GM21737 (cell line): ENCODE measurements at regions not wholly inside any gene's neighbourhood (a gene's known extent, or its start where the extent isn't known, plus 50 kb on each side); places are given as distances from the start of the nearest gene placed in this dataset.
A peak's percentile ranks its signal among the peaks of the same experiment; 100 is the strongest.

Experiments used
- ATAC-seq: cut with Tn5 transposase; IDR thresholded peaks from one replicate; pipeline ENCODE4 v1.9.1; 2021; ENCODE audit warnings: mild to moderate bottlenecking, moderate library complexity; ENCODE audit not compliant: unreplicated experiment

GRCh38 chr5:74300808-74301389 lies 339.6 kb downstream of the ENC1 start:
- no peak for ATAC-seq

- no peak for ATAC-seq
Measured at GRCh38 chr5:74299833-74300232, 340.7 kb downstream of the ENC1 start.

- ATAC-seq: no peak
Measured at GRCh38 chr5:74296685-74297408, 343.7 kb downstream of the ENC1 start.

GRCh38 chr5:74295676-74296075 lies 344.9 kb downstream of the ENC1 start:
- ATAC-seq: no peak

- no peak for ATAC-seq
Measured at GRCh38 chr5:74295141-74295540, 345.4 kb downstream of the ENC1 start.

- ATAC-seq: peak; percentile 54
Measured at GRCh38 chr5:74294231-74294705, 346.3 kb downstream of the ENC1 start.

- no peak for ATAC-seq
Measured at GRCh38 chr5:74293182-74293581, 347.3 kb downstream of the ENC1 start.

- no peak for ATAC-seq
Measured at GRCh38 chr5:74290634-74291241, 349.8 kb downstream of the ENC1 start.

- ATAC-seq: no peak
Measured at GRCh38 chr5:74289691-74290090, 350.8 kb downstream of the ENC1 start.

GRCh38 chr5:74289238-74289637 lies 351.3 kb downstream of the ENC1 start:
- no peak for ATAC-seq

GRCh38 chr5:74288448-74289108 lies 351.9 kb downstream of the ENC1 start:
- ATAC-seq: no peak

- ATAC-seq: no peak
Measured at GRCh38 chr5:74288038-74288437, 352.5 kb downstream of the ENC1 start.

GRCh38 chr5:74286734-74287695 lies 353.5 kb downstream of the ENC1 start:
- ATAC-seq: no peak

- no peak for ATAC-seq
Measured at GRCh38 chr5:74285675-74286280, 354.8 kb downstream of the ENC1 start.

GRCh38 chr5:74282490-74282889 lies 358.0 kb downstream of the ENC1 start:
- no peak for ATAC-seq

GRCh38 chr5:74281166-74281565 lies 359.4 kb downstream of the ENC1 start:
- ATAC-seq: no peak

GRCh38 chr5:74280306-74280705 lies 360.2 kb downstream of the ENC1 start:
- no peak for ATAC-seq

- ATAC-seq: no peak
Measured at GRCh38 chr5:74279244-74279643, 361.3 kb downstream of the ENC1 start.

GRCh38 chr5:74277418-74277817 lies 363.1 kb downstream of the ENC1 start:
- ATAC-seq: no peak
